ENCODE measurements at regions not wholly inside any gene's neighbourhood (a gene's known extent, or its start where the extent isn't known, plus 50 kb on each side); places are given as distances from the start of the nearest gene placed in this dataset.

DNA sequence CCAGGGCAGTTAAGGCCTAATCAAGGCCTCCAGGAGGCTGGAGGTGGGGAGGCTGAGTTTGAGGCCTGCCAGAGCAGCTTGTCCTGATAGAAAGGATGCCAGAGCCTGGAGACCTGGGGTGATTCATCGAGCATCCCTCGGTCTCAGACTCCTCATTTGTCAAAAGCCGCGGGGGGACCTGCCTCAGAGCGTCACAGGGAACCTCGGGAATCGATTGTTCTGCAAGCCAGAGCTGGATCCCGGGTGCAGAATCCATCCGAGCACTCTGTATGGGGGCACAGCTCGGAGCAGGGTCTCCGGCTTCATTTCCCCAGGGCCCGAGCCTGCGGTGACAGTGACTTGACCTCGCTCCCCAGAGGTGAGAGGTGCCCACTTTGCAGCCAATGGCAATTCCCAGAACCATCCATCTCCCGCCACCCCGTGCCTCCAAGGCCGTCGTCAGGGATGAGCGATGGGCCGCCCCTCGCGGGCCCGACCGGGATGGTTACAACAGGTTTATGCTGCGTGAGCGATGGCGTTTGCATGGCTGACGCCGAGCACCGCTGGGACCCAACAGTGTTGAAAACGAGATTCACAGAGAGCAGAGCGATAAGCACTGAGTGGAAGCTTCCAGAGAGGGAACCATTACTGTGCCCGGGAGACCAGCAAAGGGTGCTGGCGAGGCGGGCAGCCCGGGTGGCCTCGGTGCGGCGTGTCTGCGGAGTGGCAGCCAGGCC is 117.1 kb upstream of the GSE1 start:
- TF ChIP-seq, protein P1, sequence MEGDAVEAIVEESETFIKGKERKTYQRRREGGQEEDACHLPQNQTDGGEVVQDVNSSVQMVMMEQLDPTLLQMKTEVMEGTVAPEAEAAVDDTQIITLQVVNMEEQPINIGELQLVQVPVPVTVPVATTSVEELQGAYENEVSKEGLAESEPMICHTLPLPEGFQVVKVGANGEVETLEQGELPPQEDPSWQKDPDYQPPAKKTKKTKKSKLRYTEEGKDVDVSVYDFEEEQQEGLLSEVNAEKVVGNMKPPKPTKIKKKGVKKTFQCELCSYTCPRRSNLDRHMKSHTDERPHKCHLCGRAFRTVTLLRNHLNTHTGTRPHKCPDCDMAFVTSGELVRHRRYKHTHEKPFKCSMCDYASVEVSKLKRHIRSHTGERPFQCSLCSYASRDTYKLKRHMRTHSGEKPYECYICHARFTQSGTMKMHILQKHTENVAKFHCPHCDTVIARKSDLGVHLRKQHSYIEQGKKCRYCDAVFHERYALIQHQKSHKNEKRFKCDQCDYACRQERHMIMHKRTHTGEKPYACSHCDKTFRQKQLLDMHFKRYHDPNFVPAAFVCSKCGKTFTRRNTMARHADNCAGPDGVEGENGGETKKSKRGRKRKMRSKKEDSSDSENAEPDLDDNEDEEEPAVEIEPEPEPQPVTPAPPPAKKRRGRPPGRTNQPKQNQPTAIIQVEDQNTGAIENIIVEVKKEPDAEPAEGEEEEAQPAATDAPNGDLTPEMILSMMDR (IDR thresholded peaks at IDR 0.05) = no peak
- TF ChIP-seq POLR2A (IDR thresholded peaks at IDR 0.05) = no peak
